HEK293T (cell line): ENCODE measurements at regions not wholly inside any gene's neighbourhood (a gene's known extent, or its start where the extent isn't known, plus 50 kb on each side); places are given as distances from the start of the nearest gene placed in this dataset.

Experiments used
- FOXK2 ChIP-seq: fragments of 450-650 bp; IDR thresholded peaks from 2 replicates; pipeline ENCODE4 v1.6.1; 2016; ENCODE audit warnings: mild to moderate bottlenecking
- FOXM1 ChIP-seq: fragments of 450-650 bp; IDR thresholded peaks from 2 replicates; pipeline ENCODE4 v1.6.1; 2017; ENCODE audit warnings: mild to moderate bottlenecking, borderline replicate concordance
- SP1 ChIP-seq: fragments of 450-650 bp; IDR thresholded peaks from 2 replicates; pipeline ENCODE4 v1.6.1; 2017
- TF ChIP-seq, protein P1 (sequence below): fragments of 450-650 bp; IDR thresholded peaks from 2 replicates; pipeline ENCODE4 v1.6.1; 2016

DNA sequence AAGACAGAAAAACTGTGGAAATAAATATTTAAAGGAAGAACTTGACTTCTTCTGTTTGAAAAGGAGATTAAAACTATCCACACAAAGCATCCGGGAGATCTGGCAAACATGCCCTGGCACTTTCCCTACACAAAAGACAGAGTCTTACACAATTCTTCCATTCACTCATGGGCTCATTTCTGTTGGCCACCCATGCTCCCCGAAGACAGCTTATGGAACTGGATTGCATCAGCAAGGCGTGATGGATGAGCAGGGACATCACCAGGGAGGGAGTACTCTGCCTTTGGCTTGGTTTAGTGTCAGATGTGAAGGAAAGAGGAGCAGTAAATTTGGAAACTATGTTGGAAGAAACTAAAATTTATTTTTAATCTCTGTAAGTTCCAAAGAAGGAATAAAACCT is 379.3 kb downstream of the CD109 start:
- no peak for TF ChIP-seq SP1
- no peak for TF ChIP-seq FOXK2
- TF ChIP-seq FOXM1: no peak
- TF ChIP-seq, protein P1, sequence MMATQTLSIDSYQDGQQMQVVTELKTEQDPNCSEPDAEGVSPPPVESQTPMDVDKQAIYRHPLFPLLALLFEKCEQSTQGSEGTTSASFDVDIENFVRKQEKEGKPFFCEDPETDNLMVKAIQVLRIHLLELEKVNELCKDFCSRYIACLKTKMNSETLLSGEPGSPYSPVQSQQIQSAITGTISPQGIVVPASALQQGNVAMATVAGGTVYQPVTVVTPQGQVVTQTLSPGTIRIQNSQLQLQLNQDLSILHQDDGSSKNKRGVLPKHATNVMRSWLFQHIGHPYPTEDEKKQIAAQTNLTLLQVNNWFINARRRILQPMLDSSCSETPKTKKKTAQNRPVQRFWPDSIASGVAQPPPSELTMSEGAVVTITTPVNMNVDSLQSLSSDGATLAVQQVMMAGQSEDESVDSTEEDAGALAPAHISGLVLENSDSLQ: no peak
